HCT116 (cell line): ENCODE measurements at regions not wholly inside any gene's neighbourhood (a gene's known extent, or its start where the extent isn't known, plus 50 kb on each side); places are given as distances from the start of the nearest gene placed in this dataset.
"Not testable (repeated sequence)": the region's sequence is repeated elsewhere in the genome, so short reads cannot be mapped to it uniquely, and the experiment has no call there.

Experiments
- CBX3 ChIP-seq: IDR thresholded peaks from 2 replicates; pipeline ENCODE4 v1.6.1; 2012; ENCODE audit warnings: low read depth
- YY1 ChIP-seq: IDR thresholded peaks from 2 replicates; pipeline ENCODE4 v1.6.1; 2011; ENCODE audit warnings: low read length, low read depth, moderate library complexity, mild to moderate bottlenecking; ENCODE audit not compliant: insufficient replicate concordance; ENCODE audit errors: extremely low read depth
- TF ChIP-seq, protein P1 (sequence below), 3 experiments: fragments of 200-600 bp in 1 of 3; sonication (generic) in 1 of 3; IDR thresholded peaks in 2 of 3; conservative IDR thresholded peaks in 1 of 3; 2 replicates each; pipeline ENCODE4 v1.5.1; 2012 to 2017; ENCODE audit warnings: low read depth in 2 of 3, low read length in 2 of 3, antibody characterized with exemption in 1 of 3, borderline replicate concordance in 1 of 3, control low read depth in 1 of 3, mild to moderate bottlenecking in 1 of 3, mixed read lengths in 1 of 3, mixed run types in 1 of 3, moderate library complexity in 1 of 3; ENCODE audit not compliant: insufficient read depth in 1 of 3

GRCh38 chr20:30868271-30868670 is 389.2 kb upstream of the DEFB115 start:
- TF ChIP-seq, protein P1, sequence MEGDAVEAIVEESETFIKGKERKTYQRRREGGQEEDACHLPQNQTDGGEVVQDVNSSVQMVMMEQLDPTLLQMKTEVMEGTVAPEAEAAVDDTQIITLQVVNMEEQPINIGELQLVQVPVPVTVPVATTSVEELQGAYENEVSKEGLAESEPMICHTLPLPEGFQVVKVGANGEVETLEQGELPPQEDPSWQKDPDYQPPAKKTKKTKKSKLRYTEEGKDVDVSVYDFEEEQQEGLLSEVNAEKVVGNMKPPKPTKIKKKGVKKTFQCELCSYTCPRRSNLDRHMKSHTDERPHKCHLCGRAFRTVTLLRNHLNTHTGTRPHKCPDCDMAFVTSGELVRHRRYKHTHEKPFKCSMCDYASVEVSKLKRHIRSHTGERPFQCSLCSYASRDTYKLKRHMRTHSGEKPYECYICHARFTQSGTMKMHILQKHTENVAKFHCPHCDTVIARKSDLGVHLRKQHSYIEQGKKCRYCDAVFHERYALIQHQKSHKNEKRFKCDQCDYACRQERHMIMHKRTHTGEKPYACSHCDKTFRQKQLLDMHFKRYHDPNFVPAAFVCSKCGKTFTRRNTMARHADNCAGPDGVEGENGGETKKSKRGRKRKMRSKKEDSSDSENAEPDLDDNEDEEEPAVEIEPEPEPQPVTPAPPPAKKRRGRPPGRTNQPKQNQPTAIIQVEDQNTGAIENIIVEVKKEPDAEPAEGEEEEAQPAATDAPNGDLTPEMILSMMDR (IDR thresholded peaks at IDR 0.05 in 2 of 3, conservative IDR thresholded peaks at IDR 0.05 in 1 of 3; ENCODE audit: borderline replicate concordance in 1 of 3, insufficient read depth in 1 of 3, low read depth in 2 of 3, low read length in 2 of 3) = not testable (repeated sequence)
- not testable (repeated sequence) for TF ChIP-seq YY1, CBX3
